Stimulated activated CD4-positive, alpha-beta T cell treated with anti-CD3 and anti-CD28 coated beads, Interleukin-1b, Interleukin-23, amount 100 ng/mL, for 1 hour (primary cell): ENCODE measurements at regions not wholly inside any gene's neighbourhood (a gene's known extent, or its start where the extent isn't known, plus 50 kb on each side); places are given as distances from the start of the nearest gene placed in this dataset.
"Not testable (repeated sequence)": the region's sequence is repeated elsewhere in the genome, so short reads cannot be mapped to it uniquely, and the experiment has no call there.

Source experiments
- DNase-seq, 2 donors: peaks; one replicate each; pipeline ENCODE4 v3.0.0-alpha.2; 2020; ENCODE audit warnings: low read depth in 2 of 2

- no peak for DNase-seq
Measured at GRCh38 chr2:234564699-234565098, 67.8 kb upstream of the ARL4C start.

GRCh38 chr2:234559609-234560008, 62.7 kb upstream of the ARL4C start:
- no peak for DNase-seq

GRCh38 chr2:234558642-234559041, 61.8 kb upstream of the ARL4C start:
- no peak for DNase-seq

- DNase-seq = no peak
Measured at GRCh38 chr2:234556848-234557573, 60.1 kb upstream of the ARL4C start.

- no peak for DNase-seq
Measured at GRCh38 chr2:234555616-234556249, 58.9 kb upstream of the ARL4C start.

- no peak for DNase-seq
Measured at GRCh38 chr2:234555161-234555560, 58.3 kb upstream of the ARL4C start.

- DNase-seq = not testable (repeated sequence)
Measured at GRCh38 chr2:234553223-234553622, 56.3 kb upstream of the ARL4C start.

GRCh38 chr2:234550511-234551107, 53.7 kb upstream of the ARL4C start:
- DNase-seq = peak in 1 of 2 donors; percentile 18

- no peak for DNase-seq
Measured at GRCh38 chr2:234550056-234550455, 53.2 kb upstream of the ARL4C start.

GRCh38 chr2:234548695-234549420, 52.0 kb upstream of the ARL4C start:
- no peak for DNase-seq

- no peak for DNase-seq
Measured at GRCh38 chr2:234546770-234547169, 49.9 kb upstream of the ARL4C start.
